Breast epithelium (tissue), 3 donors: ENCODE measurements at regions not wholly inside any gene's neighbourhood (a gene's known extent, or its start where the extent isn't known, plus 50 kb on each side); places are given as distances from the start of the nearest gene placed in this dataset.

Experiments
- POLR2A ChIP-seq: fragments of 450-650 bp; IDR thresholded peaks from one replicate; pipeline ENCODE4 v1.6.1; 2016; ENCODE audit warnings: antibody characterized with exemption, mild to moderate bottlenecking, moderate library complexity
- TF ChIP-seq, protein P1 (sequence below), 3 donors: fragments of 450-650 bp; IDR thresholded peaks; one replicate each; pipeline ENCODE4 v1.5.1; 2016 to 2017; ENCODE audit warnings: antibody characterized with exemption in 3 of 3, mild to moderate bottlenecking in 3 of 3, moderate library complexity in 3 of 3

- TF ChIP-seq POLR2A = no peak
- TF ChIP-seq, protein P1, sequence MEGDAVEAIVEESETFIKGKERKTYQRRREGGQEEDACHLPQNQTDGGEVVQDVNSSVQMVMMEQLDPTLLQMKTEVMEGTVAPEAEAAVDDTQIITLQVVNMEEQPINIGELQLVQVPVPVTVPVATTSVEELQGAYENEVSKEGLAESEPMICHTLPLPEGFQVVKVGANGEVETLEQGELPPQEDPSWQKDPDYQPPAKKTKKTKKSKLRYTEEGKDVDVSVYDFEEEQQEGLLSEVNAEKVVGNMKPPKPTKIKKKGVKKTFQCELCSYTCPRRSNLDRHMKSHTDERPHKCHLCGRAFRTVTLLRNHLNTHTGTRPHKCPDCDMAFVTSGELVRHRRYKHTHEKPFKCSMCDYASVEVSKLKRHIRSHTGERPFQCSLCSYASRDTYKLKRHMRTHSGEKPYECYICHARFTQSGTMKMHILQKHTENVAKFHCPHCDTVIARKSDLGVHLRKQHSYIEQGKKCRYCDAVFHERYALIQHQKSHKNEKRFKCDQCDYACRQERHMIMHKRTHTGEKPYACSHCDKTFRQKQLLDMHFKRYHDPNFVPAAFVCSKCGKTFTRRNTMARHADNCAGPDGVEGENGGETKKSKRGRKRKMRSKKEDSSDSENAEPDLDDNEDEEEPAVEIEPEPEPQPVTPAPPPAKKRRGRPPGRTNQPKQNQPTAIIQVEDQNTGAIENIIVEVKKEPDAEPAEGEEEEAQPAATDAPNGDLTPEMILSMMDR (IDR thresholded peaks at IDR 0.05) = no peak
These were observed 930.0 kb upstream of the INTU start for GRCh38 chr4:126702747-126703146.
